ENCODE measurements at regions not wholly inside any gene's neighbourhood (a gene's known extent, or its start where the extent isn't known, plus 50 kb on each side); places are given as distances from the start of the nearest gene placed in this dataset.

DNA sequence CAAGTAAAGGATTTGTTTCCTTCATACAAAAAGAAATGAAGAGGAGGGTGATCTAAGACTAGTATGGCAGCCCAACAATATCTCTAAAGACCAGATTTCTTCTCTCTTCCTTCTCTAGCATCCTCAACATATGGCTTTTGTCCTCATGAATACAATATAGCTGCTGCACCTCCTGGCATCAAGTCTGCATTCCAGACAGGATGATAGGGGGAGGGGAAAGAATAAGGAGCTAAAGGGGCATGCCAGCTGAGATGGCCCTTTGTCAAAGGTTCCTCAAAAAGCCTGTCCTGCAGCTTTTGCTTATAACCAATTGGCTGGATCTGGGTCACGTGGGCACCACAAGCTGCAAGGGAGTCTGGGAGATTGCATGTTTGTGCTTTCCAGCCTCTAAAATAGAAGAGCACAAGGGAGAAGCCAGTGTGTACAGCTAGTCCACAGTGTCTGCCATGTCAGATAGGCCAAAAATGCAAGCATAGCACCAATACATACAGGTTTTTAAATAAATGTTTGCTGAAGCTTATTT is 132.6 kb downstream of the BCOR start:
- Mint-ChIP-seq H3K36me3 (ENCODE audit: low read depth) (no peaks in the 10 kb centered on the region), H3K4me3 (no peak overlapping the region)

DNA sequence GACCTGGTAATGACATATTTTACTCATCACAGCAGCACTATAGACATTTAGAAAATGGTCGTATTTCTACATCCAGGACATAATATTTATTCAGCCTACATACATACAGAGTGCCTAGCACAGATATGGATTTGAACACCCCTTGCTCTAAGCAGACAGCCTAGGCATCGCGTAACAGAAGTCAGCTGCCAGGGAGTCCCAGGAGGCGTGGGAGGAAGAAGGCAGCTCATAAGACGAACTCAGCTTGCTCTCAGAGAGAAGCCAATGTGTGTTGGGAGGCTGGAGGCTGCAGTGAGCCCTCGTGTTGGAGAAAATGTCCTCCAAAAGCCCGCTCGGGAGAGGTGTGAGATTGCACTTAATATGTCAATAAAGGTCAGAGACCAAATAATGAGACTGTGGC is 131.6 kb downstream of the BCOR start:
- no peaks in the 10 kb centered on the region for H3K4me1 Mint-ChIP-seq (ENCODE audit: low read depth)
- H3K27ac Mint-ChIP-seq = no peak overlapping the region
- no peaks in the 10 kb centered on the region for H3K36me3 Mint-ChIP-seq (ENCODE audit: low read depth)
- H3K27me3 Mint-ChIP-seq = peaks cover 13% of the 10 kb centered on the region
- intact Hi-C loops (cut with micrococcal nuclease) = no loop called here
- H3K4me3 Mint-ChIP-seq = no peak overlapping the region
- peaks cover 12% of the 10 kb centered on the region for H3K9me3 Mint-ChIP-seq

More for the DNA sequence above, 132.6 kb downstream of the BCOR start:
- H3K27ac Mint-ChIP-seq = no peak overlapping the region
- no peaks in the 10 kb centered on the region for H3K4me1 Mint-ChIP-seq (ENCODE audit: low read depth)
- H3K27me3 Mint-ChIP-seq = peaks cover 10% of the 10 kb centered on the region
- intact Hi-C loops (cut with micrococcal nuclease) = no loop called here
- H3K9me3 Mint-ChIP-seq = peaks cover 8% of the 10 kb centered on the region

DNA sequence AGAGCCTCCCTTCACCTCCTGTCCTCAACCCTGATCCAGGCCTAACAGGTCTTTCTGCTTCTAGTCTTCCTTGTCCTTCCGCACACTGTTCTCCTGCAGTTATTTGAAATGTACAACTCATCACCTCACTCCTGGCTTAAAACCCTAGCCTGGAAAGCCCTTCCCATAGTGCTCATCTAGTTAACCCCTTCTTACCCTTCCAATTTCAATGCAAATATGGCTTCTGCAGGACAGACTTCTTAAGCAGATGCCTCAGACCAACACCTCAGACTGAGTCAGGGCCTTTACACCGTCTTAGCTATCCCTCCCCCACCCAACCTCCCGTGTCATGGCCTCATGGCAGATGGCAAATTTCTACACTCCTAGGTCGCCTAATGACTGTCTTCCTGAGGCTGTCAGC is 130.4 kb downstream of the BCOR start:
- no peak overlapping the region for H3K27ac Mint-ChIP-seq
- intact Hi-C loops (cut with micrococcal nuclease) = no loop called here
- peaks cover 18% of the 10 kb centered on the region for H3K9me3 Mint-ChIP-seq
- H3K4me3 Mint-ChIP-seq = no peak overlapping the region
- H3K4me1 Mint-ChIP-seq (ENCODE audit: low read depth) = no peaks in the 10 kb centered on the region
- no peaks in the 10 kb centered on the region for H3K36me3 Mint-ChIP-seq (ENCODE audit: low read depth)
- H3K27me3 Mint-ChIP-seq = peaks cover 11% of the 10 kb centered on the region

DNA sequence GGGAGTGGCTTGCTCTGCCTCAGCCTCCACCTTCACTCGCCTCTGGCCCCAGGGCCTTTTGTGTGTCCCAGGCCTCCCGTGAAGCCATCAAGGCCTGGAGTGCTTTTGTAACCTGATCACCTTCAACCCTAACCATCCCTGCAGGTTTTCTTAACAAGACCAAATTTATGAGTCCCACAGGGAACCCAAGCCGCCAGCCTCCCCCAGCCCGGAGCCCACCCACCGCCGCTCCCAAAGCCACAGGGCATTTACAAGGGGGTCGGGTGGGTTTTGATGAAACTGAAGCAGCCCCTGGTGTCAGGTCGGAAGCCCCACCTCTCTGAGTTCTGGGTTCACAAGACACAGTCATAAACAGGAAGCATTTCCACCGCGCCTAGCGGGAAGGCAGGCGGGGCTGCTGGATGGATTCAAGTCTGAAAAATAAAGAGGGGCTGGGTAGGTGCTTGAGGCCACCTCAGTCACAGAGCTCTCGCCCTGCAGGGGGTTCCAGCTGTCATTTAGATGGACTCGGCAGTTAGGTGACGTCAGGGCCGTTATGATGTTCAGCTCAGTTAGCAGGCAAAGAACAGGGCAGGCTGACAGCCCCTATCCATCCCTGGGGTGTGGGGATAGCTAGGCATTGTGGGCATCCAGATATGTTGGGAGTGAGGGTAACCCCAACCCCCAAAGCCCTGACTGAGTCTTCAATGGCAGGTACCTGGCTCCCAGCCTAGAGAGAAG is 128.5 kb downstream of the BCOR start:
- Mint-ChIP-seq H3K9me3 (peaks cover 11% of the 10 kb centered on the region), H3K4me1 (ENCODE audit: low read depth) (no peaks in the 10 kb centered on the region), H3K36me3 (ENCODE audit: low read depth) (no peaks in the 10 kb centered on the region), H3K27me3 (peaks cover 11% of the 10 kb centered on the region), H3K4me3 (no peak overlapping the region), H3K27ac (no peak overlapping the region)
- intact Hi-C loops (cut with micrococcal nuclease) = no loop called here

DNA sequence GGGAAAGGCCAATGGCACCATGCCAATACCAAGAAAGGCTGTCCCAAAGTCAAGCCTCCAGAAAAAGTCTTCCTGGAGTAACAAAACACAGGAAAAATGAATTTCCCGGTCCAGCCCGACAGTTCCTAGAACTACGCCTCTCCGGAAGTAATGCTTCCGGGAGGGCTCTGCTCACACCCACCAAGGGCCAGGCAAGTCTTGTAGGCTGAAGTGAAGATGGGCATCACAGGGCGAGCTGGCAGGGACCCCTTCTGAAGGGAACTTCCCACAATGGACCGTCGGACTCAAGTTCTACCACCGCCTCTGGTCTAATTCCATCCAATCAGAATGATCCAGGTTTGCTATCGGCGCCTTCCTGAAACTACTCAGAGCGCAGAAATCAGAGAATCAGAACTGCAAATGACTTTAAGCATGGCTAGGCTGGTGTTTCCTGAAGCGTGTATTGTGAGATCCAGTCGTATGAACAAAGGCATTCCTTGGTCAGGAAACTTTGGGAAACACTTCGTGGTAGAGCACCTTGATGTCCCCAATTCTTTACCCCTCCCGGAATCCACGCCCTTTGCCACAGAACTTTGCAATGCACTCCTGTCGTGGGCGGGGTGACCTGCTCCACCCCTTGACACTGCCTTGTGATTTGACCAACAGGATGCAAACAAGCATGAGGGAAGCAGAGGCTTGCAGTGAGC is 127.8 kb downstream of the BCOR start:
- intact Hi-C loops (cut with micrococcal nuclease) = no loop called here
- Mint-ChIP-seq H3K4me1 (ENCODE audit: low read depth) (no peaks in the 10 kb centered on the region), H3K4me3 (no peak overlapping the region), H3K27me3 (peaks cover 11% of the 10 kb centered on the region), H3K9me3 (peaks cover 10% of the 10 kb centered on the region), H3K36me3 (ENCODE audit: low read depth) (no peaks in the 10 kb centered on the region), H3K27ac (no peak overlapping the region)

DNA sequence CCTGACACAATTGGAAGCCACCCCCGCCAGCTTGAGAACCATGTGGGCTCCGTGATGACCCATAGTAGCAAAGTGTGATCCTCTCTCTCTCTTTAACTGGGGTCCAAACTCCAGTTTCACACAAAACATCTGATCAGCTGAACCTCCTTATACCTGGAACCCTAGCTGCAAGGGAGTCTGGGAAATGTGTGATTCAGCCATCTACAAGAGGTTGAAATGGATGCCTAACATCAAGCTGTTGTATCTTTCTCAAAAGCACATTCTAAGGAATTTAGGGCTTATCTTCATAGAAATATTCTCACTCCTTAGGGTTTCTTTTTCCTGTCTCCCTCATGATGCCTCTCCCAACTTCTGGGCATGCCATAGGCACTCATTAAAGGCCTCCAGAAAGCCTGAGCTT is 126.0 kb downstream of the BCOR start:
- no peaks in the 10 kb centered on the region for H3K4me1 Mint-ChIP-seq (ENCODE audit: low read depth)
- intact Hi-C loops (cut with micrococcal nuclease) = no loop called here
- H3K36me3 Mint-ChIP-seq (ENCODE audit: low read depth) = no peaks in the 10 kb centered on the region
- H3K9me3 Mint-ChIP-seq = peaks cover 10% of the 10 kb centered on the region
- no peak overlapping the region for H3K4me3 Mint-ChIP-seq
- H3K27me3 Mint-ChIP-seq = peaks cover 8% of the 10 kb centered on the region
- no peak overlapping the region for H3K27ac Mint-ChIP-seq

DNA sequence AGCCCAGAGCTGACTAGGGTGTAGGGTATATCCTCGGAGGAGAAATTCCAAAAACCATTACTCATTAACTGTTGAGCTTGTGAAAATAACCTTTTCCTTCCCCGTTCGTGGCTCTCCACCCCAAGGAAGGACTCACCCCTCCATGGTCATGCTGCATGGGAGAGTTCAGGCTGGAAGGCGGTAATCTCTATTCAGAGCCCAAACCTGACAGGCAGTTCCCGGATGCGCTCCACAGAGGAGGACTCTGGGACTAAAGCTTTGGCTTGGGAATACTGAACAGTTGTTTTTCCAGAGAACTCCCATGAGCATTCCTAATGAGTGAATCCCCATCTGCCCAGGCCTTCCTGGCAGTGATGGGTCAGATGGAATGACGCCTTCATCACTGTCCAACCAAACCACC is 125.4 kb downstream of the BCOR start:
- Mint-ChIP-seq H3K4me1 (ENCODE audit: low read depth) (no peaks in the 10 kb centered on the region), H3K36me3 (ENCODE audit: low read depth) (no peaks in the 10 kb centered on the region), H3K27ac (no peak overlapping the region), H3K9me3 (peaks cover 10% of the 10 kb centered on the region), H3K27me3 (peaks cover 8% of the 10 kb centered on the region), H3K4me3 (no peak overlapping the region)
- intact Hi-C loops (cut with micrococcal nuclease) = no loop called here

DNA sequence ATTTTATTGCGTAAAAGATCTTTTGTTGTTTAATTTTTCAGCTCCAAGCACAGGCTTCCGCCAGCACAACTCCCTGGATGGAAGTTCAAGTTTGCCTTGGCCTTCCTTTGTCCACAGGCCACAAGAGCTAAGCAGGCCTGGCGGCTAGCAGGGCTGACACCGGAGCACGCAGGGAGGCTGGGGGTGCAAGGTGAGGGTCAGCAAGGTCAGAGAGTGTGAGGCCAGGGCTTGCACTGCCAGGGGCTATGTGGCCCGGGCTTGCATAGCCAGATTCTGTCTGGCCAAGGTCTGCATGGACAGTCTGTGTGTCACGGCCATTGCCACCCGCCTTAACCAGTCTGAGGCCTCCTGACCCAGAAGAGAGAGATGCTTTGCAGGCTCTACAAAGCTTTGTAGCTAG is 123.9 kb downstream of the BCOR start:
- Mint-ChIP-seq H3K27me3 (peaks cover 4% of the 10 kb centered on the region), H3K4me3 (no peak overlapping the region), H3K4me1 (ENCODE audit: low read depth) (peaks cover 2% of the 10 kb centered on the region), H3K27ac (no peak overlapping the region), H3K9me3 (peaks cover 10% of the 10 kb centered on the region), H3K36me3 (ENCODE audit: low read depth) (no peaks in the 10 kb centered on the region)
- intact Hi-C loops (cut with micrococcal nuclease) = no loop called here

DNA sequence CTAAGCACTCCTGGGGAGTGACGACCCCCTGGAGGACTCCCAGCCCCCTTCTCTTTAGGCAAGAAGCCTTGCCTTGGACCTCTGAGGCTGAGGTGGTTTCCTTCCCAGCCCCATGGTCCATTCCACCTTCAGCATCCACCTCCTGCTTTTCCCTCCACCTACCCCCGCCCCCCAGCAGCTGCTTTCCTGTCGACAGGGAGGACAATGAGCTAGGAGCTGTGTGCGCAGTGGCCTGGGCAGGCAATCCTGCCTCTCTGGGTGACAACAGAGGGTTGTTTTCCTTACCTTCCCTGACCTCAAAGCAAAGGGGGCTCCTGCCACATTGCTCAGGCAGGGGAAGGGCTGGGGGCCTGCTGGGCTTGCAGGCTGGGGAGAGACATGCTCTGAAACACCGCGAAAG is 123.5 kb downstream of the BCOR start:
- H3K36me3 Mint-ChIP-seq (ENCODE audit: low read depth) = no peaks in the 10 kb centered on the region
- H3K9me3 Mint-ChIP-seq = peaks cover 10% of the 10 kb centered on the region
- no peak overlapping the region for H3K27ac Mint-ChIP-seq
- intact Hi-C loops (cut with micrococcal nuclease) = no loop called here
- peaks cover 5% of the 10 kb centered on the region for H3K4me1 Mint-ChIP-seq (ENCODE audit: low read depth)
- peaks cover 4% of the 10 kb centered on the region for H3K27me3 Mint-ChIP-seq
- no peak overlapping the region for H3K4me3 Mint-ChIP-seq

DNA sequence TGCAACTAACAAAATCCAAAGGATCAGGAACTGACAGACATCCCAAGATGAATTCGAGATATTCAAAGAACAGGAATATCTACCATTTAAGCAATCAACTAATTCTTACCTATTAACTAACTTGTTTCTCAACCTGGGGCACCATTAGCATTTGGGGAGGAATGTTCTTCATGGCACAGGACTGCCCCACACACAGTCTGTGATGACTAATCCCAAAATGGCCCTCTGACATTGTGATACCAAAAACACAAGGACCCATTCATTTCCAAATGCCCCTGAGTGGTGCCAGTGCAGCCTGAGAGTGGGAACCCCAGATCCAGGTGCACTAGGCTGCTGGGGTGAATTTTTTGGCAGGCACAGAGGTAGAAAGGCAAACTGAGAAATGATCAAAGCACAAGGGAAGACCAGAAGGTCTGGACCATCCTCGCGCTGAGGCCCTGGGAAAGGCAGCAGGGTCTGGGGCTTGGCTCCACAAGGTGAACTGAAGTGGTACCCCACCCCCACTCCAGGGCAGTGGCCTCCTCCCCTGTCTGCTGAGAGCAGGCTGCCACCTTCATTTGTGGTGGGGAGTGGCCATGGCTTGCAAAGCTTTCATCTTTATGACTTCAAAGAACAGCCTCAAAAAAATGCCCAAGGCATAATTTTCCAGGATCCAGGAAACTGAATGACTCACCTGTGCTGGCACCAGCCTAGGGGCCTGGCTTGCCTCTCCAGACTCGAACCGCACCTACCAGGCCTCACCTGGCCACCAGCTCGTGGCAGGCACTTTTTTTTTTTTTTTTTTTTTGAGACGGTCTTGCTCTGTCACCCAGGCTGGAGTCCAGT is 122.4 kb downstream of the BCOR start:
- Mint-ChIP-seq H3K27me3 (peaks cover 4% of the 10 kb centered on the region), H3K9me3 (peaks cover 10% of the 10 kb centered on the region)

DNA sequence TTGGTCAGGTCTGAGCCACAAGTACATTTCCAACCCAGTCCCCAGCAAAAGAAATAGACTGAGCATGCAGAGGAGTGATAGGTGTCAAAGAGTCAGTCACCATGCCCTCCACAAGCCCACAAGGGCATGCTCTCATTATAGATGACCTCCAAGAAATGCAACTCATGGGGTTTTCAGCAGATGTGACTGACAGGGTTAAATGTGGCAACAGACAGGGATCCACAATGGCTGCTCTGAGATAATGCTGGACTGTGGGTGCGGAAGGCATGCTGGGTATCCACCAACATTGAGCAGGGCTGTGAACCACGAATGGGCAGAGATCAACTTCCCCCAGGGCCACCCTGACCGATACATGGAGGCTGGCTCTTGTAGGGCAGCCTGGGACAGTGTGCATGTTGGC is 115.8 kb downstream of the BCOR start:
- no peaks in the 10 kb centered on the region for H3K36me3 Mint-ChIP-seq (ENCODE audit: low read depth)
- intact Hi-C loops (cut with micrococcal nuclease) = no loop called here
- no peak overlapping the region for H3K4me3 Mint-ChIP-seq
- peaks cover 10% of the 10 kb centered on the region for H3K4me1 Mint-ChIP-seq (ENCODE audit: low read depth)
- no peaks in the 10 kb centered on the region for H3K9me3 Mint-ChIP-seq
- H3K27ac Mint-ChIP-seq = no peak overlapping the region
- H3K27me3 Mint-ChIP-seq = peaks cover 11% of the 10 kb centered on the region

More for the DNA sequence above, 122.4 kb downstream of the BCOR start:
- intact Hi-C loops (cut with micrococcal nuclease) = no loop called here
- no peaks in the 10 kb centered on the region for H3K36me3 Mint-ChIP-seq (ENCODE audit: low read depth)
- H3K4me1 Mint-ChIP-seq (ENCODE audit: low read depth) = peaks cover 5% of the 10 kb centered on the region
- no peak overlapping the region for H3K27ac Mint-ChIP-seq
- no peak overlapping the region for H3K4me3 Mint-ChIP-seq

DNA sequence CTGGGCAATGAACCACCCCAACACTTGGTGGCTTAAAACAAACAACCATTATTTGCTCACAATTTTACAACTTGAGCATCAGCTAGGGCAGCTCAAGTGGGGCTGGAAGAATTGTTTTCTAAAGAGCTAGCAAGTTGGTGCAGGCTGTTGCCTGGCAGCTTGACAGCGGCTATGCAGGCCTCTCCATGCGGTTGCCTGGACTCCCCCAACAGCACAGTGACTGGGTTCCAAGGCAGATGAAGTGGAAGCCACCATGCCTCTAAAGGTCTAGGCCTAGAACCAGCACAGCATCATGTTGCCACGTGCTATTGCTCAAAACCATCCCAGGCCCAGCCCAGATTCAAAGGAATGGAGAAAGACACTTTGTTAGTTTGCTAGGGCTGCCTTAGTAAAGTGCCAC is 114.8 kb downstream of the BCOR start:
- Mint-ChIP-seq H3K27ac (no peak overlapping the region), H3K4me1 (ENCODE audit: low read depth) (peaks cover 10% of the 10 kb centered on the region), H3K36me3 (ENCODE audit: low read depth) (no peaks in the 10 kb centered on the region), H3K9me3 (no peaks in the 10 kb centered on the region), H3K4me3 (no peak overlapping the region), H3K27me3 (peaks cover 11% of the 10 kb centered on the region)
- intact Hi-C loops (cut with micrococcal nuclease) = no loop called here

DNA sequence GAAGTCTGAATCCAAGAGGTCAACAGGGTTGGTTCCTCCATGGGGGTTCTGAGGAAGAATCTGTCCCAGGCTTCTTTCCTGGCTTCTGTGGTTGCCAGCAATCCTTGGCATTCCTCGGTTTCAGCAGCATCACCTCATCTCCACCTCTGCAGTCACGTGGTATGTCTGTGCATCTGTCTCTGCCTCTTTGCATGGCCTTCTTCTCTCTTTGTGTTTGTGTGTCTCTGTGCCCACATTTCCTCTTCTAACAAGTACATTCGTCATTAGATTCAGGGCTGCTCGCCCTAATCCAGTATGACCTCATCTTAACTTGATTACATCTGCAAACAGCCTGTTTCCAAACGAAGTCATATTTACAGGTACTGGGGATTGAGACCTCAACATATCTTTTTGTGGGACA is 114.0 kb downstream of the BCOR start:
- Mint-ChIP-seq H3K27ac (no peak overlapping the region), H3K4me3 (no peak overlapping the region), H3K36me3 (ENCODE audit: low read depth) (no peaks in the 10 kb centered on the region), H3K9me3 (no peaks in the 10 kb centered on the region), H3K27me3 (peaks cover 12% of the 10 kb centered on the region), H3K4me1 (ENCODE audit: low read depth) (peaks cover 10% of the 10 kb centered on the region)
- intact Hi-C loops (cut with micrococcal nuclease) = no loop called here
